ENCODE measurements at regions not wholly inside any gene's neighbourhood (a gene's known extent, or its start where the extent isn't known, plus 50 kb on each side); places are given as distances from the start of the nearest gene placed in this dataset.

GRCh38 chr2:7264791-7265190, 347.6 kb downstream of the RNF144A start:
- TF ChIP-seq POLR2AphosphoS5 (IDR thresholded peaks at IDR 0.05), result no peak
- TF ChIP-seq POLR2A (IDR thresholded peaks at IDR 0.05), result no peak
- no peak for TF ChIP-seq CTCF (IDR thresholded peaks at IDR 0.05)
